PC-3 (cell line): ENCODE measurements at regions not wholly inside any gene's neighbourhood (a gene's known extent, or its start where the extent isn't known, plus 50 kb on each side); places are given as distances from the start of the nearest gene placed in this dataset.

Experiments used
- CTCF ChIP-seq: fragments of 300-600 bp; sonication (generic); conservative IDR thresholded peaks from 2 replicates; pipeline ENCODE4 v1.5.1; 2017; ENCODE audit warnings: antibody characterized with exemption, low read depth, mild to moderate bottlenecking, low read length
- EZH2 ChIP-seq: fragments of 300-600 bp; sonication (generic); IDR thresholded peaks from one replicate; pipeline ENCODE4 v1.6.1; 2017; ENCODE audit warnings: antibody characterized with exemption, mild to moderate bottlenecking, low read length; ENCODE audit not compliant: unreplicated experiment
- EZH2phosphoT487 ChIP-seq: fragments of 300-600 bp; sonication (generic); IDR thresholded peaks from 2 replicates; pipeline ENCODE4 v1.6.1; 2018; ENCODE audit warnings: mild to moderate bottlenecking, antibody characterized with exemption, low read length, borderline replicate concordance

- TF ChIP-seq CTCF (no peak), EZH2 (no peak), EZH2phosphoT487 (no peak)
Observed at GRCh38 chr11:128305588-128305987, 281.8 kb downstream of the ETS1 start.
